Hepatocyte (in vitro differentiated cells): ENCODE measurements at regions not wholly inside any gene's neighbourhood (a gene's known extent, or its start where the extent isn't known, plus 50 kb on each side); places are given as distances from the start of the nearest gene placed in this dataset.

ENCODE experiments used
- DNase-seq: peaks from one replicate; pipeline ENCODE4 v3.0.0-alpha.2; 2016; ENCODE audit warnings: low spot score
- H2AFZ ChIP-seq: fragments of 200-600 bp; sonication (generic); 2 replicates; pipeline ENCODE4 v1.6.0; 2016; ENCODE audit warnings: antibody characterized with exemption, mild to moderate bottlenecking
- H3K27ac ChIP-seq: fragments of 200-600 bp; sonication (generic); 2 replicates; pipeline ENCODE4 v1.5.1; 2016; ENCODE audit warnings: mild to moderate bottlenecking
- H3K27me3 ChIP-seq: fragments of 200-600 bp; sonication (generic); 2 replicates; pipeline ENCODE4 v1.6.1; 2016
- H3K36me3 ChIP-seq: fragments of 200-600 bp; sonication (generic); replicated peaks from 2 replicates; pipeline ENCODE4 v1.5.1; 2016; ENCODE audit warnings: low read depth; ENCODE audit not compliant: insufficient read depth
- H3K4me1 ChIP-seq: fragments of 200-600 bp; sonication (generic); 2 replicates; pipeline ENCODE4 v1.5.1; 2016; ENCODE audit warnings: mild to moderate bottlenecking, moderate library complexity; ENCODE audit not compliant: insufficient read depth
- H3K4me2 ChIP-seq: fragments of 200-600 bp; sonication (generic); 2 replicates; pipeline ENCODE4 v1.6.0; 2016
- H3K4me3 ChIP-seq: fragments of 200-600 bp; sonication (generic); 2 replicates; pipeline ENCODE4 v1.5.1; 2016; ENCODE audit warnings: mild to moderate bottlenecking
- H3K79me2 ChIP-seq: fragments of 200-600 bp; sonication (generic); 2 replicates; pipeline ENCODE4 v1.6.0; 2017; ENCODE audit warnings: mild to moderate bottlenecking
- H3K9me2 ChIP-seq: fragments of 200-600 bp; sonication (generic); replicated peaks from 2 replicates; pipeline ENCODE4 v1.6.0; 2017; ENCODE audit warnings: mild to moderate bottlenecking; ENCODE audit not compliant: insufficient read depth
- H3K9me3 ChIP-seq: fragments of 200-600 bp; sonication (generic); 2 replicates; pipeline ENCODE4 v1.5.1; 2016; ENCODE audit warnings: low read depth, mild to moderate bottlenecking
- H4K20me1 ChIP-seq: fragments of 200-600 bp; sonication (generic); 2 replicates; pipeline ENCODE4 v1.6.0; 2016; ENCODE audit warnings: mild to moderate bottlenecking; ENCODE audit not compliant: insufficient read depth, poor library complexity, severe bottlenecking
- CTCF ChIP-seq: fragments of 200-600 bp; sonication (generic); IDR thresholded peaks from 2 replicates; pipeline ENCODE4 v1.5.1; 2016; ENCODE audit warnings: antibody characterized with exemption, mild to moderate bottlenecking; ENCODE audit not compliant: poor library complexity
- EZH2 ChIP-seq: fragments of 200-600 bp; sonication (generic); IDR thresholded peaks from 2 replicates; pipeline ENCODE4 v1.6.1; 2016; ENCODE audit warnings: antibody characterized with exemption, mild to moderate bottlenecking, borderline replicate concordance
- EZH2phosphoT487 ChIP-seq: fragments of 200-600 bp; sonication (generic); IDR thresholded peaks from one replicate; pipeline ENCODE4 v1.6.1; 2018; ENCODE audit warnings: antibody characterized with exemption, mild to moderate bottlenecking, low read depth, moderate library complexity; ENCODE audit not compliant: unreplicated experiment, severe bottlenecking
- WGBS: methylation state at CpG from one replicate; pipeline ENCODE4 v1.1.6; 2016; ENCODE audit warnings: low lambda C conversion rate; ENCODE audit errors: missing lambda C conversion rate; 5-methylcytosine and 5-hydroxymethylcytosine counted together

- Histone ChIP-seq H2AFZ (no peak overlapping the region), H3K4me2 (no peak overlapping the region)
- WGBS: 86% methylated on average over 3 of the region's 3 CpGs
These were observed 441.4 kb downstream of the CNTN6 start for GRCh38 chr3:1534252-1534651.

GRCh38 chr3:1535361-1535760 is 442.5 kb downstream of the CNTN6 start:
- Histone ChIP-seq H3K27me3 (no peaks in the 10 kb centered on the region), H3K4me3 (no peak overlapping the region), H2AFZ (no peak overlapping the region), H3K9me2 (no peaks in the 10 kb centered on the region), H3K79me2 (no peaks in the 10 kb centered on the region), H3K9me3 (no peaks in the 10 kb centered on the region), H3K4me1 (no peaks in the 10 kb centered on the region), H3K36me3 (no peaks in the 10 kb centered on the region), H3K27ac (no peak overlapping the region), H4K20me1 (no peaks in the 10 kb centered on the region), H3K4me2 (no peak overlapping the region)
- TF ChIP-seq CTCF: no peak
- no peak for TF ChIP-seq EZH2
- no peak for TF ChIP-seq EZH2phosphoT487
- no peak for DNase-seq
- 93% methylated on average over 1 of the region's 1 CpG for WGBS

More at GRCh38 chr3:1534252-1534651, 441.4 kb downstream of the CNTN6 start:
- Histone ChIP-seq H4K20me1 (no peaks in the 10 kb centered on the region), H3K4me3 (no peak overlapping the region), H3K9me3 (no peaks in the 10 kb centered on the region), H3K27me3 (no peaks in the 10 kb centered on the region), H3K27ac (no peak overlapping the region), H3K36me3 (no peaks in the 10 kb centered on the region), H3K4me1 (no peaks in the 10 kb centered on the region), H3K79me2 (no peaks in the 10 kb centered on the region), H3K9me2 (no peaks in the 10 kb centered on the region)
- DNase-seq: no peak
- TF ChIP-seq EZH2 (no peak), EZH2phosphoT487 (no peak), CTCF (no peak)

- DNase-seq: no peak
- TF ChIP-seq EZH2phosphoT487 (no peak), EZH2 (no peak), CTCF (no peak)
- WGBS: 75% methylated on average over 1 of the region's 1 CpG
These were observed 447.9 kb downstream of the CNTN6 start for GRCh38 chr3:1540686-1541085.

GRCh38 chr3:1551741-1552140 is 458.9 kb downstream of the CNTN6 start:
- Histone ChIP-seq H3K27ac (no peak overlapping the region), H3K79me2 (no peaks in the 10 kb centered on the region), H3K9me3 (no peaks in the 10 kb centered on the region), H3K36me3 (no peaks in the 10 kb centered on the region), H4K20me1 (no peaks in the 10 kb centered on the region), H3K27me3 (no peaks in the 10 kb centered on the region), H2AFZ (no peak overlapping the region), H3K9me2 (no peaks in the 10 kb centered on the region), H3K4me1 (no peaks in the 10 kb centered on the region), H3K4me3 (no peak overlapping the region), H3K4me2 (no peak overlapping the region)
- 84% methylated on average over 2 of the region's 2 CpGs for WGBS
- DNase-seq: no peak
- TF ChIP-seq CTCF: no peak
- no peak for TF ChIP-seq EZH2phosphoT487
- TF ChIP-seq EZH2: no peak

More at GRCh38 chr3:1540686-1541085, 447.9 kb downstream of the CNTN6 start:
- no peak overlapping the region for H3K27ac ChIP-seq
- H3K9me3 ChIP-seq: no peaks in the 10 kb centered on the region
- H4K20me1 ChIP-seq: no peaks in the 10 kb centered on the region
- no peak overlapping the region for H2AFZ ChIP-seq
- no peaks in the 10 kb centered on the region for H3K79me2 ChIP-seq
- no peaks in the 10 kb centered on the region for H3K36me3 ChIP-seq
- no peaks in the 10 kb centered on the region for H3K27me3 ChIP-seq
- no peak overlapping the region for H3K4me3 ChIP-seq
- no peaks in the 10 kb centered on the region for H3K4me1 ChIP-seq
- no peak overlapping the region for H3K4me2 ChIP-seq
- no peaks in the 10 kb centered on the region for H3K9me2 ChIP-seq
